HG03135 (cell line): ENCODE measurements at regions not wholly inside any gene's neighbourhood (a gene's known extent, or its start where the extent isn't known, plus 50 kb on each side); places are given as distances from the start of the nearest gene placed in this dataset.

Experiments
- ATAC-seq: cut with Tn5 transposase; IDR thresholded peaks from one replicate; pipeline ENCODE4 v1.9.1; 2021; ENCODE audit warnings: mild to moderate bottlenecking, moderate library complexity; ENCODE audit not compliant: unreplicated experiment

GRCh38 chr2:33782395-33783230 lies 183.5 kb upstream of the FAM98A start:
- no peak for ATAC-seq

- ATAC-seq = no peak
Observed at GRCh38 chr2:33777786-33778185, 178.7 kb upstream of the FAM98A start.

GRCh38 chr2:33775306-33775705 lies 176.2 kb upstream of the FAM98A start:
- no peak for ATAC-seq

GRCh38 chr2:33770023-33770422 lies 170.9 kb upstream of the FAM98A start:
- no peak for ATAC-seq

- no peak for ATAC-seq
Observed at GRCh38 chr2:33766175-33766574, 167.1 kb upstream of the FAM98A start.

- no peak for ATAC-seq
Observed at GRCh38 chr2:33765122-33765521, 166.0 kb upstream of the FAM98A start.

GRCh38 chr2:33764551-33764950 lies 165.5 kb upstream of the FAM98A start:
- ATAC-seq = no peak

- no peak for ATAC-seq
Observed at GRCh38 chr2:33763671-33764310, 164.7 kb upstream of the FAM98A start.

GRCh38 chr2:33762636-33763035 lies 163.5 kb upstream of the FAM98A start:
- ATAC-seq = no peak

- ATAC-seq = no peak
Observed at GRCh38 chr2:33746208-33746800, 147.2 kb upstream of the FAM98A start.

- no peak for ATAC-seq
Observed at GRCh38 chr2:33735096-33735495, 136.0 kb upstream of the FAM98A start.

- ATAC-seq = no peak
Observed at GRCh38 chr2:33730804-33731203, 131.7 kb upstream of the FAM98A start.

- no peak for ATAC-seq
Observed at GRCh38 chr2:33730193-33730592, 131.1 kb upstream of the FAM98A start.

GRCh38 chr2:33729353-33729752 lies 130.3 kb upstream of the FAM98A start:
- ATAC-seq = no peak

- no peak for ATAC-seq
Observed at GRCh38 chr2:33728106-33728505, 129.0 kb upstream of the FAM98A start.

GRCh38 chr2:33727361-33728032 lies 128.4 kb upstream of the FAM98A start:
- no peak for ATAC-seq

- ATAC-seq = no peak
Observed at GRCh38 chr2:33726415-33726814, 127.3 kb upstream of the FAM98A start.

- no peak for ATAC-seq
Observed at GRCh38 chr2:33723329-33723728, 124.2 kb upstream of the FAM98A start.

- ATAC-seq = no peak
Observed at GRCh38 chr2:33719067-33719466, 120.0 kb upstream of the FAM98A start.

- ATAC-seq = no peak
Observed at GRCh38 chr2:33712674-33713073, 113.6 kb upstream of the FAM98A start.

GRCh38 chr2:33709951-33710350 lies 110.9 kb upstream of the FAM98A start:
- no peak for ATAC-seq

GRCh38 chr2:33707312-33707711 lies 108.2 kb upstream of the FAM98A start:
- no peak for ATAC-seq
